Heart right ventricle (tissue), 16 donors: ENCODE measurements at regions not wholly inside any gene's neighbourhood (a gene's known extent, or its start where the extent isn't known, plus 50 kb on each side); places are given as distances from the start of the nearest gene placed in this dataset.

Experiments used
- ATAC-seq, 8 donors: fragments of 200-7000 bp; cut with Tn5 transposase; one replicate each; pipeline ENCODE4 v1.9.1; 2020; ENCODE audit warnings: mild to moderate bottlenecking in 8 of 8, moderate library complexity in 8 of 8, moderate number of reproducible peaks in 1 of 8
- DNase-seq, 2 donors: peaks; one replicate each; pipeline ENCODE4 v3.0.0-alpha.2; 2020
- H3K27ac ChIP-seq, 10 donors: fragments of 200-600 bp; sonication (generic) in 2 of 10; one replicate each; pipeline versions ENCODE4 v1.5.0 to v1.8.0; 2020 to 2022; ENCODE audit warnings: mild to moderate bottlenecking in 3 of 10
- H3K27me3 ChIP-seq, 7 donors: fragments of 200-600 bp; one replicate each; pipeline ENCODE4 v1.8.0; 2021 to 2022; ENCODE audit warnings: mild to moderate bottlenecking in 2 of 7
- H3K36me3 ChIP-seq, 9 donors: fragments of 200-600 bp; sonication (generic) in 1 of 9; one replicate each; pipeline versions ENCODE4 v1.5.0 to v1.8.0; 2020 to 2022; ENCODE audit warnings: mild to moderate bottlenecking in 2 of 9
- H3K4me1 ChIP-seq, 9 donors: fragments of 200-600 bp; sonication (generic) in 1 of 9; one replicate each; pipeline versions ENCODE4 v1.5.0 to v1.8.0; 2020 to 2022; ENCODE audit warnings: mild to moderate bottlenecking in 4 of 9
- H3K4me3 ChIP-seq, 10 donors: fragments of 200-600 bp; sonication (generic) in 2 of 10; one replicate each; pipeline versions ENCODE4 v1.5.0 to v1.8.0; 2020 to 2022; ENCODE audit warnings: mild to moderate bottlenecking in 7 of 10, moderate library complexity in 2 of 10
- H3K9me3 ChIP-seq, 11 donors: fragments of 200-600 bp in 10 of 11; sonication (generic) in 2 of 11; one replicate each; pipeline versions ENCODE4 v1.5.0 to v1.8.0; 2013 to 2022; ENCODE audit warnings: mild to moderate bottlenecking in 2 of 11, control low read depth in 1 of 11, moderate library complexity in 1 of 11
- CTCF ChIP-seq, 9 donors: fragments of 200-600 bp; sonication (generic) in 2 of 9; IDR thresholded peaks; one replicate each; pipeline versions ENCODE4 v1.5.0 to v1.8.0; 2021 to 2022; ENCODE audit warnings: antibody characterized with exemption in 9 of 9, mild to moderate bottlenecking in 5 of 9, moderate library complexity in 1 of 9
- WGBS, 2 donors: extraction: QIAGEN DNeasy Blood & Tissue Kit; methylation state at CpG; one replicate each; pipeline ENCODE4 v1.1.7; 2013; ENCODE audit warnings: inconsistent platforms in 1 of 2; 5-methylcytosine and 5-hydroxymethylcytosine counted together
- intact Hi-C, 10 donors: fragments of 100-400 bp; cut with DNase I; formaldehyde crosslinking; loops; one replicate each; pipeline versions ENCODE4 v1.11.1 to v1.14.2; 2022
- donor health status: Arrhythmogenic right ventricular cardiomyopathy.
- donor health status: ischemic (EF 13 %, LVEDD 7.1; RV severe dilation, severe dysfunction).
- donor health status: healthy with polysubstance abuse.
- donor health status: DM: no; HTN: yes; CAD: no.
- donor health status: DM: no; HTN: no; CAD: no.
- donor health status: ischemic (EF 25% LVEDD 6.9; RV normal size, moderate dysfunction).
- donor health status: ischemic (EF 25% LVEDD 5.7; RV mildly dilated, moderate dysfunction).
- donor health status: healthy.
- donor health status: DM: yes; HTN: yes; CAD: no.
- donor health status: Ischemic cardiomyopathy.
- donor health status: ischemic (EF 35%, LVEDD 5.7; RV mildly dilated, moderate dysfunction).
- donor health status: nonischemic (EF 11% LVEDD 7.7; RV severe dilation, severe dysfunction).
- donor health status: DM: yes; HTN: yes; CAD: no.
- donor health status: PGD.
- donor health status: ischemic (EF 29% LVEDD 5.4; RV normal size, mild dysfunction).
- donor health status: nonischemic (EF 23%, LVEDD 6.1; RV moderate dilation, normal function).

GRCh38 chr3:79930196-79930595, 162.4 kb upstream of the ROBO1 start:
- Histone ChIP-seq H3K36me3 (no peaks in the 10 kb centered on the region), H3K9me3 (no peaks in the 10 kb centered on the region), H3K4me1 (no peaks in the 10 kb centered on the region), H3K27ac (no peak overlapping the region), H3K4me3 (no peak overlapping the region), H3K27me3 (no peaks in the 10 kb centered on the region)
- 93 to 97% methylated on average over 8 of the region's 8 CpGs for WGBS, 2 donors
- TF ChIP-seq CTCF (IDR thresholded peaks at IDR 0.05) = no peak
- DNase-seq = no peak
- intact Hi-C loops = no loop called here
- no peak for ATAC-seq

- no peaks in the 10 kb centered on the region for H3K27me3 ChIP-seq
- H3K4me3 ChIP-seq = no peak overlapping the region
- intact Hi-C loops = no loop called here
- no peak overlapping the region for H3K27ac ChIP-seq
- no peaks in the 10 kb centered on the region for H3K36me3 ChIP-seq
- DNase-seq (no peak), ATAC-seq (no peak)
- H3K4me1 ChIP-seq = no peaks in the 10 kb centered on the region
- no peak for TF ChIP-seq CTCF (IDR thresholded peaks at IDR 0.05)
- WGBS, 2 donors = 79 to 82% methylated on average over 4 of the region's 4 CpGs
- no peaks in the 10 kb centered on the region for H3K9me3 ChIP-seq
These were observed 161.1 kb upstream of the ROBO1 start for GRCh38 chr3:79928687-79929408.

- H3K36me3 ChIP-seq = no peaks in the 10 kb centered on the region
- no peaks in the 10 kb centered on the region for H3K9me3 ChIP-seq
- TF ChIP-seq CTCF (IDR thresholded peaks at IDR 0.05) = no peak
- no peak overlapping the region for H3K4me3 ChIP-seq
- no peak overlapping the region for H3K27ac ChIP-seq
- H3K4me1 ChIP-seq = no peaks in the 10 kb centered on the region
- no peaks in the 10 kb centered on the region for H3K27me3 ChIP-seq
- DNase-seq (no peak), ATAC-seq (no peak)
- WGBS, 2 donors = 56 to 82% methylated on average over 3 of the region's 3 CpGs
- intact Hi-C loops = no loop called here
These were observed 158.7 kb upstream of the ROBO1 start for GRCh38 chr3:79926522-79926921.

GRCh38 chr3:79922633-79923032, 154.8 kb upstream of the ROBO1 start:
- H3K9me3 ChIP-seq = no peaks in the 10 kb centered on the region
- H3K4me1 ChIP-seq = no peaks in the 10 kb centered on the region
- ATAC-seq (no peak), DNase-seq (no peak)
- no peak for TF ChIP-seq CTCF (IDR thresholded peaks at IDR 0.05)
- intact Hi-C loops = no loop called here
- no peak overlapping the region for H3K27ac ChIP-seq
- H3K4me3 ChIP-seq = no peak overlapping the region
- no peaks in the 10 kb centered on the region for H3K36me3 ChIP-seq
- no peaks in the 10 kb centered on the region for H3K27me3 ChIP-seq
